Loucy (cell line): ENCODE measurements at regions not wholly inside any gene's neighbourhood (a gene's known extent, or its start where the extent isn't known, plus 50 kb on each side); places are given as distances from the start of the nearest gene placed in this dataset.

Experiments used
- H2AFZ ChIP-seq: fragments of 200-600 bp; sonication (generic); 2 replicates; pipeline ENCODE4 v1.6.0; 2016; ENCODE audit warnings: antibody characterized with exemption, mild to moderate bottlenecking, low read length, moderate library complexity
- H3F3A ChIP-seq: fragments of 200-600 bp; 2 replicates; pipeline ENCODE4 v1.6.0; 2016; ENCODE audit warnings: antibody characterized with exemption, low read depth, mild to moderate bottlenecking
- H3K27me3 ChIP-seq: fragments of 200-600 bp; sonication (generic); 2 replicates; pipeline ENCODE4 v1.6.1; 2014; ENCODE audit warnings: low read length, mild to moderate bottlenecking; ENCODE audit not compliant: insufficient read depth, poor library complexity, severe bottlenecking
- H3K36me3 ChIP-seq: fragments of 200-600 bp; sonication (generic); 2 replicates; pipeline ENCODE4 v1.6.1; 2016; ENCODE audit warnings: low read length; ENCODE audit not compliant: insufficient read depth
- H3K4me1 ChIP-seq: fragments of 200-600 bp; sonication (generic); 2 replicates; pipeline ENCODE4 v1.5.1; 2014; ENCODE audit warnings: low read length, mild to moderate bottlenecking; ENCODE audit not compliant: insufficient read depth, poor library complexity, severe bottlenecking
- H3K4me2 ChIP-seq: fragments of 200-600 bp; sonication (generic); 2 replicates; pipeline ENCODE4 v1.6.0; 2014; ENCODE audit warnings: antibody characterized with exemption, low read length, low read depth, mild to moderate bottlenecking; ENCODE audit not compliant: poor library complexity, severe bottlenecking
- H3K4me3 ChIP-seq: fragments of 200-600 bp; sonication (generic); 2 replicates; pipeline ENCODE4 v1.5.1; 2014; ENCODE audit warnings: low read length, mild to moderate bottlenecking, mixed read lengths; ENCODE audit not compliant: poor library complexity, severe bottlenecking
- H3K79me2 ChIP-seq: fragments of 200-600 bp; sonication (generic); 2 replicates; pipeline ENCODE4 v1.6.1; 2014; ENCODE audit warnings: low read length; ENCODE audit not compliant: insufficient read depth
- H3K9ac ChIP-seq: fragments of 200-600 bp; sonication (generic); 2 replicates; pipeline ENCODE4 v1.6.0; 2014; ENCODE audit warnings: mild to moderate bottlenecking, low read depth, low read length, moderate library complexity; ENCODE audit not compliant: poor library complexity, severe bottlenecking
- H3K9me2 ChIP-seq: fragments of 200-600 bp; sonication (generic); replicated peaks from 2 replicates; pipeline ENCODE4 v1.6.1; 2016; ENCODE audit warnings: low read depth, low read length, mixed read lengths
- H3K9me3 ChIP-seq: fragments of 200-600 bp; sonication (generic); 2 replicates; pipeline ENCODE4 v1.6.1; 2014; ENCODE audit warnings: mild to moderate bottlenecking, antibody characterized with exemption, low read length, low read depth; ENCODE audit not compliant: insufficient read depth
- H4K20me1 ChIP-seq: fragments of 200-600 bp; sonication (generic); 2 replicates; pipeline ENCODE4 v1.6.0; 2014; ENCODE audit warnings: antibody characterized with exemption, low read length, mild to moderate bottlenecking; ENCODE audit not compliant: insufficient read depth, poor library complexity, severe bottlenecking
- CTCF ChIP-seq: fragments of 200-600 bp; sonication (generic); conservative IDR thresholded peaks from 2 replicates; pipeline ENCODE4 v1.5.1; 2014; ENCODE audit warnings: mild to moderate bottlenecking, antibody characterized with exemption, low read length
- EZH2phosphoT487 ChIP-seq: fragments of 200-600 bp; IDR thresholded peaks from 2 replicates; pipeline ENCODE4 v1.6.1; 2018; ENCODE audit warnings: antibody characterized with exemption, mild to moderate bottlenecking, moderate library complexity, borderline replicate concordance

DNA sequence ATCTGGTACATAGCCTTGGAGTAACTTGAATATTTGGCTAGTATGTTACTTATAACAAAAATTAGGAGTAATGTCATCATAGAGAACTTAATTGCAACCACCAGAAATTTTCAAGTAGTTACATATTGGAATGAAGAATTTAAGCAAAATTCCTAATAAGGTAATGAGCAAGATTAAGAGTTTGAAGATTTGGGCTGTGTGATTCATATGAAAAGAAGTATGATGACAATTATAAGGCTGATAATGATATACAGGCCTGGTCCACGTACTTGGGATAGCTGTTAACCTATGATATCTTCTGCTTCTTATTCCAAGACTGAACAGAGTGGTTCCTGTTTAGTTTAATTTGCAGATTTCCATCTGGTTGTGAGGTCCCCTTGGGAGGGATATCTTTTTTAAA lies 463.9 kb downstream of the RAPGEF2 start:
- Histone ChIP-seq H2AFZ (no peak overlapping the region), H3F3A (no peaks in the 10 kb centered on the region), H3K9ac (no peak overlapping the region), H3K79me2 (no peaks in the 10 kb centered on the region), H3K9me2 (no peaks in the 10 kb centered on the region), H3K4me3 (no peak overlapping the region), H3K4me1 (no peaks in the 10 kb centered on the region), H3K9me3 (no peaks in the 10 kb centered on the region), H3K36me3 (no peaks in the 10 kb centered on the region), H3K27me3 (no peaks in the 10 kb centered on the region), H3K4me2 (no peak overlapping the region), H4K20me1 (no peaks in the 10 kb centered on the region)
- no peak for TF ChIP-seq CTCF
- TF ChIP-seq EZH2phosphoT487, result no peak

- no peaks in the 10 kb centered on the region for H3K4me1 ChIP-seq
Measured at GRCh38 chr4:159577241-159577640, 474.4 kb downstream of the RAPGEF2 start.

DNA sequence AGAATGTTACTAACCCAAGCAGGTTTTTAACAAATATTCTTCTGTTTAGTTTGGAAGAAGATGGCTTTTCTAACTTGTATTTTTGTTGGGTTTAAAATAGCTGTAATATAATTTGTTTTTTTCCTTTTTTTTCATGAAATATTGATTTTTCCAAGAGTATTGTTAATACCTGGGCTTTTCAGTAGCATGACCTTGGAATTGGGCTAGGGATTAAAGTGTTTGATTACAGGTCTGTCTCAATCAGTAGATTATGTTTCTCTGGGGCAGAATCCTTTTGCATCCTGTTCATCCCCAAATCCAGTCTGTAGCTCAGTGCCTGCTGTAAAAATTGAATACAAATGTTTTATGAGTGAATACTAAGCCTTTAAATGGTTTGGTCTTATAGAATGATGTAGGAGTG lies 479.8 kb downstream of the RAPGEF2 start:
- Histone ChIP-seq H4K20me1 (no peaks in the 10 kb centered on the region), H3K4me2 (no peak overlapping the region), H3K79me2 (no peaks in the 10 kb centered on the region), H2AFZ (no peak overlapping the region), H3F3A (no peaks in the 10 kb centered on the region), H3K9ac (no peak overlapping the region), H3K4me3 (no peak overlapping the region), H3K36me3 (no peaks in the 10 kb centered on the region), H3K9me3 (peaks cover 2% of the 10 kb centered on the region; the same call in 1 of the 2 replicates), H3K9me2 (no peaks in the 10 kb centered on the region), H3K27me3 (no peaks in the 10 kb centered on the region), H3K4me1 (no peaks in the 10 kb centered on the region)
- TF ChIP-seq EZH2phosphoT487 (no peak), CTCF (no peak)

More at GRCh38 chr4:159577241-159577640, 474.4 kb downstream of the RAPGEF2 start:
- no peak overlapping the region for H2AFZ ChIP-seq
- H3K4me3 ChIP-seq, result no peak overlapping the region
- H3F3A ChIP-seq, result no peaks in the 10 kb centered on the region
- H3K27me3 ChIP-seq, result no peaks in the 10 kb centered on the region
- H3K4me2 ChIP-seq, result no peak overlapping the region
- H4K20me1 ChIP-seq, result no peaks in the 10 kb centered on the region
- H3K9me3 ChIP-seq, result no peaks in the 10 kb centered on the region
- no peak overlapping the region for H3K9ac ChIP-seq
- H3K79me2 ChIP-seq, result no peaks in the 10 kb centered on the region
- no peaks in the 10 kb centered on the region for H3K36me3 ChIP-seq
- TF ChIP-seq EZH2phosphoT487 (no peak), CTCF (no peak)
- no peaks in the 10 kb centered on the region for H3K9me2 ChIP-seq
